ENCODE measurements at regions not wholly inside any gene's neighbourhood (a gene's known extent, or its start where the extent isn't known, plus 50 kb on each side); places are given as distances from the start of the nearest gene placed in this dataset.

DNA sequence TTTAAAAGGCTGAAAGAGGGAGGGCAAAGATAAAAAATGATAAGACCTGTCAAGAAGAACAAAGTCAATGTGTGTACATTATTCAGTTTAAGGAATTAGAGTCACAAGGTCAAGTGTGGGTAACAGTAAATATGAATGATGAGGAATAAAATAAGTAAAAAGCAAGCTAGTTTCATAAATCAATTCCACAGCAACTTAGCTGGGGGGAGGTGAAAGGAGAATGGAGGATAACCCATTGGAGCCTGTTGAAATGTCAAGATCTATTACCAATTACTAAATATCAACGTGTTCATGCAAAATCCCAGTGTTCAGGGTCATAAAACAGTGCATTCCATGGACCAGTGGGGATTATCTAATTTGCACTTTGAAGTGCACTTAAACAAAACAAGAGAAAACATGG is 242.9 kb downstream of the TBX18 start:
- no peak for DNase-seq

DNA sequence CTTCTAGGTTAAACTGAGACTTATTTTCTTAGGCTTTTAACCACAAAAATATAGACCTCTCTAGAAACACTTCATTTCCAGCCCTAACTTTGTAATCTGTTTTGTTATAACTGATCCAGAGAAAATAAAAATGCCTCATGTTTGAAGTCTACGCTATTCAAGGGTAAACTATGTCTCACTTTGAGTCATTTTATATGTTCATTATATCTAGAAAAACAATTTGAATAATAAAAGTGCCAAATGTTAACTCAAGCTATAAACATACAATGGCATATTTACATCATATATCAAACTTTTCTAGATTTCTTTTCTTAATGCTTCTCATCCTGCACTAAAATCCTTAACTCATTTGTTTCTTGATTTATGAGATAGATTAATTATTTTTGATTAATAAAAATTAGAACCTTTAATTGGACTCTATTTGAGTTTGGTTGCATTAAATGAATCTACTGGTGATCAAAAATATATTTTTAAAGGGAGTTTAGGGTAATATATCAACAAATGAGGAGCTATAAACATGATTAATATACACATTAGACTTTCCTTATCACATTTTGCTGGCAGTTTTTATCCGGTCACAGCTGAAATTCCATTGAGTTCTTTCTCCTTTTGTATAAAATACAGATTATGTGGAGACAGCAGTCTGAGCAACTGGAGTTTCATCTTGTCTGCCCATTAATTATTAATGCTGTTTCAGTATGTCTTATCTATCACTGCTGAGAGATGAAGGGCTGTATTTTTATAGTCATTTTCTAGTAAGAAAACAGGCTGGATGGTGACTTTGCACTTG is 246.5 kb downstream of the TBX18 start:
- DNase-seq: no peak

DNA sequence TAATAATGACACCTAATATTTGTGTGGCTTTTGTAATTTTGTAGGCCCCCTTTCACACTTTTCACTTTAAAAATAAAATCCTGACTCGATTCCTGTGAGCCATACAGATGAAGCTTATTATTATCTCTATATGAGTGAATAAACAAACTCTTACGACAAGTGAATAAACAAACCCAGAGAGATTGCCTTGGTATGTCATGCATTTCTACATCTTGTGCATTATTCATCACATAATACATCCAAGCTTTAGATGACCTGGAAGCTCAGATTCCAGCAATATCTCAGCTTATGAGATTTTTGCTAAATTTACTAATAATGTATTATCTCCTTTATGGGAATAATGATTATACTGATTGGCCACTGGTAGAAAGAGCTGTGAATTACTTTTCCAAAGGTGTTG is 248.2 kb downstream of the TBX18 start:
- no peak for DNase-seq

DNA sequence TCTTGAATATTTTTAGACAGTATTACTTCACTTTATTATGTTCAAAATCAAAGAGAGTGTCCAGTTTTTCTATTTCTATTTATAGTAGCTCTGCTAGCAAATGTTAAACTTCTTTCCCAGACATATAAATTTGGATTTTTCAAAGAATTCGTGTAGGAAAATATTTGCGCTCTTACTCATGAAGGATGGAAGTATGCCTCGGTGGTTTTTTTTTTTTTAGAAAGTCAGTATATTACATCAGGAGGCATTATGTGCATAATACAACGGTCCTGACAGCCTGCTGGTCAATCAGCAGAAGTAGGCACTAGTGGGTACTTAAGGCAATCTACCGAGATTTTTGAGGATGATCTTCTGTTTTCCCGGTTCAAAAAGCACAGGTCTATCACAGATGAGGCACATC is 249.3 kb downstream of the TBX18 start:
- DNase-seq: no peak

DNA sequence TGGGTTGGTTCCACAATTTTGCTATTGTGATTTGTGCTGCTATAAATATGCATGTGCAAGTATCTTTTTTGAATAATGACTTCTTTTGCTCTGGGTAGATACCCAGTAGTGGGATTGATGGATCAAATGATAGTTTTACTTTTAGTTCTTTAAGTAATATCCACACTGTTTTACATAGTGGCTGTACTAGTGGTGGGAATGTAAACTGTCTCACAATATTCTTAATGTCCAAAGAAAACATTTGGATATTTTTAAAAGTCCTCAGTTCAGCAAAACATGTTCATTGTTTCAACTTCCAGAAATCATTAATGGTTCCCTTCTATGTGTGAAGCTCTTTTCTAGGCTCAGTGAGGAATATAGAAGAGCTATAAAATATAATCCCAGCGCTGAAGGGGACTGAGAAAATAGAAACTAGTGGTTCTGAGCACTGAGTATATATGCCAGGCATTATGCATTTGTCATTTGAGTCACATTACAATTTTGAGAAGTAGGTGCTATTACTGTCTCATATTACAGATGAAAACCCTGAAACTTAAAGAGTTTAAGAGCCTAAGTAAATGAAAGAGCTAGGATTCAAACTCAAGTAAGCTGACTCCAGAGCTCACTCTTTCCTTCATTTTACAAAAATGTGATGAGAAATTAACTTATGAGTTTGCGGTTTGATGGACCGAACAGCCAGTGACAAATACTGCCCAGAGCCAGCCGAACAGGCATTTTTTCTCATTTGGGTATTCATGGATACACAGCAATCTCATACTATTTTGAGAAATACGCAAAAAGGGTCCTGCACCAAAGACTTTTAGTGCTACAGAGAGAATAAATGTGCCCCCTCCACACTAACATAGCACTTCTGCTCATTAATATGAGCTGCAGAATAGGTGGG is 250.1 kb downstream of the TBX18 start:
- no peak for DNase-seq

DNA sequence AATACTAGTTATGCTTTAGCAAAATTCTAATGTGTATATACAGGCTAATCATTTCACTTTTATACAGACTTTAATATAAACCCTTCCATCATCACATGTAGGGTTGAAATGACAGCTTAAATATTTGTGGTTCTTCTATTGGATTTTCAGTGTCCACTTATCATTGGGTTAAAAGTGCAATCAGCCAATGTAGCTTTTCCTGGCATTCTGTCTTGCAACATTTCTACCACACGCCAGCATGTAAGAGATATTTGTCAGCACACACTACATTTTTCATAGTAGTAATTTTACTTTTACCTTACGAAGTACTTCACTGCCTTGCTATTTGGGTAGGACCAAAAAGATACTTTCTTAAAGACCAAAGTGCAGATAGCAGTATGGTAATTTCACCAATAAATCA is 252.0 kb downstream of the TBX18 start:
- DNase-seq: no peak

DNA sequence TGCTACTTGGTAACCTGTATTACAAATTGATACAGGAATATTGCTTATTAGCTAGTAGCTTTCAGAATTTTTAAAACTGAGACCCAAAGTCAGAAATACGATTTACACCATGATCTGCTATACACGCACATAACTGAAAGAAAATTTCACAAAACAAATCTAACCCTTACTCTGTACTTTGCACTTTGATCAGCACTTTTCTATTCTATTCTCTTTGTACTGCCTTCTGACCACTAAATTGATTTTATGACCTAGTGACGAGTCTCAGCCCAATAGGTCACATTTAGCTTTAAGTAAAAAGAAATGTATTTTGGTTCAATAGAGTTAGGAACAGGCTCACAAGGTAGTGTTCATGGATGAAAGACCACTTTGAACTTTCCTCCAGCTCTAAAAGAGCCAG is 252.5 kb downstream of the TBX18 start:
- no peak for DNase-seq

DNA sequence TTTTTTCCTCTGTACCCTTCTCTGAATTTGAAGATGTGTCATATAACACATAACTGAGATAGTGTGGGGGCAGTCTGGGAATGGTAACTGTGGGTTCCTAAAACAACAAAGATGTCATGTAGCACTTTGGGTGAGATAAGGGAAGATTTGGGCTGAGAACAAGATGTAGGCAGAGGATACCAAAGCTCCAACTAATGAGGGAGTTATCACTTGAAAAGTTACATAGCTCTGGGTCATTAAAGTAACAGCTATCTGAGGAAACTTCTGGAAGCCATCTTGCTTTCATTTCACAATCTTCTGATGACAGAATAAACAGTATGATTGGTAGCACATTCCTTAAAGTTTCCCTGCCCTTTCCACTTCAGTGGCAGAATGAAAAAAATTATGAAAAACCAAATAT is 255.4 kb downstream of the TBX18 start:
- no peak for DNase-seq

DNA sequence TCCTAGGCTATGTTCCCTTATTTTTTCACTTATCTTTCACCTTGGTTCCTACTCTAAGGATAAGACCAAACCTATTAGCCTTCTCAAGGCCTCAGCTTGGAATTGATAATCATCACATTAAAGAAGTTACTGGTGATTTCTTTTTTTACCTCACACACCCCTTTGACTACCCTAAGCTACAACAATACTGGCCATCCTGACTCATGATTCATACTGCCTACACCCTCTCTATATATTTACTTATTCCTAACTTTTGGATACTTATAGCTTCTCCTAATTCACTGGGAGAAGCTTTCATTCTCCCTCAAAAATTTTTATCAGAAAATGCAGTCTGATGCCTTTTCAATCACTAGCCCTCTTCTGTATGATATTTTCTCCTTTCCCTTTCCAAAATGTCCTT is 256.1 kb downstream of the TBX18 start:
- DNase-seq: no peak

DNA sequence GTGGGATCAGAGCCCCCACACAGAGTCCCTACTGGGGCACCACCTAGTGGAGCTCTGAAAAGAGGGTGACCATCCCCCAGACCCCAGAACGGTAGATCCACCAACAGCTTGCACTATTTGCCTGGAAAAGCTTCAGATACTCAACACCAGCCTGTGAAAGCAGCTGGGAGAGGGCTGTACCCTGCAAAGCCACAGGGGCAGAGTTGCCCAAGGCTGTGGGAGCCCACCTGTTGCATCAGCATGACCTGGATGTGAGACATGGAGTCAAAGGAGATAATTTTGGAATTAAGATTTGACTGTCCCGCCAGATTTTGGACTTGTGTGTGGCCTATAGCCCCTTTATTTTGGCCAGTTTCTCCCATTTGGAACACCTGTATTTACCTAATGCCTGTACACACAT is 260.4 kb downstream of the TBX18 start:
- DNase-seq: no peak

DNA sequence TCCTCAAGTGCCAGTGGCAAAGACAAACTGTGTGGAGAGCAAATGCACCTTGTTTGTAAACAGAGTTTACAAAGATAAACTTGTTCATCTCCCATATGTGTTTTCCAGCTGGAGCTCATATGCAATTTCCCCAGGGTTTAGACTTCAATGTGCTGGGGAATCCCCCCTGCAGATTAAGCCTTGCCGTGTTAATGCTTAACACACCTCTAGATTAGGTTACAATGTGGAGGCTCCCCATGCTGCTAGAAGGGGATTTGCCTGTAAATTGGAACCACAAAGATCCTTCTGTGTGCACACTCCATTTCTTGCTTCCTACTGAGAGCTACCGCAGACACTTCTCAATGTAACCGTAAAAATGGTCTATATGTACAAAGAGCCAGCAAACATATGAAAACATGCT is 263.1 kb downstream of the TBX18 start:
- no peak for DNase-seq

DNA sequence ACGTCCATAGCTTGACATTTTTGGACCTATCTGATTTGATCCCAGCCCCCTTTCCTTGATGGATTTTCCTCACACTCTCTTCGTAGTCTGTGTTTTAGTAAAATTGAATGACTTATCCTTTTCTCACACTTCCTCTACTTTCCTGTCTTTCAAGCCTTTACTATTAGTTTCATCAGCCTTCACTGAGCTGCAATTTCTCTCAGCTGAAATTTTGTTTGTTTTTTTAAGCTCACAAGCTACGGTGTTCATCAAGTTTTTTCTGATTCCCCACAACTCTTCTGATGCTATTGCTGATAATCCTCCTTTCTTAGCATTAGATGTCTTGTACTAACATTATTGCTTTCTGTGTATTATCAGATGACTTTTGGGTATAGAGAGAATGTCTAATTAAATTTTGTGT is 263.7 kb downstream of the TBX18 start:
- no peak for DNase-seq

DNA sequence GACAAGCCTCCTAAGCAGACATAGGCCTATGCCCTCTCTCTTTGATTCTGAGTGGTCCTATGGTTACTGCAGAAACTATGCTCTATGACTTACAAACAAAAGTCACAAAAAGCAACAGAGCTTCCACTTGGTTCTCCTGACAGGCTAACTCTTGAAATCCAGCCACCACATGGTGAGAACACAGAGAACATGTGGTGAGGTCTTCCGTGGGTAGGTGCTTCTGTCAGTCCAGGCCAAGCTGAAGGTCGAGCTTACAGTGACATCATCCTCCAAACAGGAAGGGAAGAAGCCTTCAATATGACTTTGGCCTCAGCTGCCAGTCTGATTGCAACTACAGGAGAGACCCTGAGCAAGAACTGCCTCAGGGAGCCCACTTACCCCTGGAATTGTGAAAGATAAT is 265.5 kb downstream of the TBX18 start:
- no peak for DNase-seq

DNA sequence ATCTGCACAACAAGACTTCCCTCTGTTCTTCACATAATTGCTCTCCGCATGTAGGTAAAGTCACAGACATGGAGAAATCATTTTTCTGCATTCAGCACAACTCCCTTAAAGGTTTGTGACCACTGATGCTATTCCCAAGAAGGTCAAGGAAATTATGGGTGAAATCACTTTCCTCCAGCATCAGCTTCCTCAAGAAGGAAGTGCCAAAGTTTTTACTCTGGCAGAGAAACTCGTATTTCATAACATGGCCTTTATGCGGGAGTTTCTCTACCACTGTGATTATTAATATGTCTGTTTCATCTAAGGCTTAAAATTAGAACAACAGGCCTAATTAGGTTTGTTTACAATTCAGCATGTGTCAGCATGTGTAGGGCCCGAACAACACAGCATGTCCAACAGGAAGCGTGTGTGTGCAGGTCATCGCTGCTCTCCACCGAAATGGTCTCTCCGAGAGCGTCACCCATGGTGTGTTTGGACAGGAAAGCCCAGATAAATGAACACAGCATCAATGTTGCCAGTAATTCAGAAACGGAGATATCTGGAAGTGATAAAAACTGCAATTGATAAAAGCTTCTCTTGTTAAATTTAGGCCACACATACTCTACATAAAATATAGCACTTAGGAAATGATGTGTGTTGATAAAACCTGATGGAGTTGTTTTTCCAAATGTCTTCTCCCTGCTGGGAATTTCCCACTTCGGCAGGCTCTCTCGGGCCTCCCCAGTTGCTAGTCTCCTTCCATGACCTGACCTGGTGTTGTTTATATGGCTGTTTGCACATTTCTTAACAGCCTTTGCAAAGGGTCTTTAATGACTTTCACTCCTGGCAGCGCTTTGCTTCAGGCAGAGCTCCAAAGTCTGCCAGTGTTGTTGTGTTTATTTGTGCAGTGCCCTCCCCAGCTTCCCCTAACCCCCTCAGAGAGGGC is 265.1 kb upstream of the CEP162 start:
- DNase-seq: no peak

DNA sequence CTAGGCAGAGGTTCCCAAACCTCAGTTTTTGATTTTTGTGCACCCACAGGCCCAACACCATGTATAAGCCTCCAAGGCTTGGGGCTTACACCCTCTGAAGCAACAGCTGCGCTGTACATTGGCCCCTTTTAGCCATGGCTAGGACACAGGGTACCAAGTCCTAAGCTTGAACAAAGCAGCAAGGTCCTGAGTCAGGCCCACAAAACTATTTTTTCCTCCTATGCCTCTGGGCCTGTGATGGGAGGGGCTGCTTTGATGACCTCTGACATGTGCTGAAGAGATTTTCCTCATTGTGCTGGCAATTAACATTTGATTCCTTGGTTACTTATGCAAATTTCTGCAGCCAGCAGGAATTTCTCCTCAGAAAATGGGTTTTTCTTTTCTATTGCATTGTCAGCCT is 262.2 kb upstream of the CEP162 start:
- DNase-seq: no peak

DNA sequence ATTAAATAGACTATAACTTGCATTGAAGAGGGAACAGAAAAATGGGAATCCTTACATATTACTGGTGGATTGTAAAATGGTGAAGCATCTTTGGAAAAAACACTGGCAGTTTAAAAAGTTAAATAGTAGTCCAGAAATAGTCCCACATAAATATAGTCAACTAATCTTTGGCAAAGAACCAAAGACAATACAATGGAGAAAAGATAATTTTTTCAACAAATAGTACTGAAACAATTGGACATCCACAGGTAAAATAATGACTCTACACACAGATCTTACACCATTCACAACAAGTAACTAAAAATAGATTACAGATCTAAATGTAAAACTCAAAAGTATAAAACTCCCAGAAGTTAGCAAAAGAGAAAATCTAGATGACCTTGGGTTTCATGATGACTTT is 259.1 kb upstream of the CEP162 start:
- DNase-seq: no peak

DNA sequence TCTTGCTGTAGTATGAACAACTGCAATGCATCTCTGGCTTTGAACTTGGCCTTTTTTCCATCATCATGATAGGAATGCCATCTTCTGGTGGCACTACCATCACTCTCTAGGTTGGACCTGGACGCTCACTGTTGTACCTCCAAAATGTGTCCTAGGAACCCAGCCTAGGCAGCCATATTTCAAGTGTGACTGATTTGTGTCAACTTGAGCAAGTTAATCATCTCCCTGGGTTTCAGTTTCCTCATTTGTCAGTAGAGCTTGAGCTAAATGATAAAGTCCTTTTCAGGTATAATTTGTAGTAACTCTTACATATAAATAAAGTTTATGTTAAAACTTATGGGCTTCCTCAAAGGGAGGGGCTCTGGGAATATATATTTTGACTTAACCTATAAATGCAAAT is 241.7 kb upstream of the CEP162 start:
- no peak for DNase-seq

DNA sequence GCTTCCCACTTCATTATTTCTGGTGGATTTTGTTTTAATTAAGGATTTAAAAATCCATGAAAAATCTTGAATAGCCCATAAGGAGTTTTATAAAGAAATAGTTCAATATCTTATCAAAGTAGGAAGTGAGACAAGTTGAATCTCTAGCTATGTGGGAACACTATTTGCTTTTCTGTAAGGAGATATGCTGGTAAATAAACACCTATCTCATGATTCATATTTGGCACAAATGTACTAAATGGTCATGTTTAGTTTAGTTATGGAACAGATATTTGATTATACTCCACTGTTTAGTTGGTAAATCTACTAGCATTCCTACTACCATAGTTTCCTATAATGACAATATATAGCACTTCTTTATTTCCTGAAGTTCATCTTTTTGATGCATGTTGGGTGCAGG is 239.9 kb upstream of the CEP162 start:
- no peak for DNase-seq

DNA sequence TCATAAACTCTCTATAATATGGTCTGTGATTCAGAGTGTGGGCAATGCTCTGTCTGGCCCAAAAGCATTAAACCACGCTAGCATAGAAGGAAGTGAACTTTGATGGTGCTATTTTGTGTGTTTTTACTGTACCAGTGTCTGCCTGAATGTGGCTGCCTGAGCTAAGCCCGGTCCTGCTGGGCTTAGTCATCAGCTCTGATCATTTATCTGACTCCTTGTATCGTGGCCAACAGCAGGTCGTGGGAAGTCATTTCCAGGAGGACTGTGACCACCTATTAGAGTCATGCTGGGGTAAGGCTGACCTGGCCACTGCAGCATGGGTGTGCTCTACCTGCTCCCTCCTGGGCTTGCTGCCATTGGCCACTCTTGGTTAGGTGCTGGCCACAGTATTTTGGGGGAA is 239.1 kb upstream of the CEP162 start:
- no peak for DNase-seq

DNA sequence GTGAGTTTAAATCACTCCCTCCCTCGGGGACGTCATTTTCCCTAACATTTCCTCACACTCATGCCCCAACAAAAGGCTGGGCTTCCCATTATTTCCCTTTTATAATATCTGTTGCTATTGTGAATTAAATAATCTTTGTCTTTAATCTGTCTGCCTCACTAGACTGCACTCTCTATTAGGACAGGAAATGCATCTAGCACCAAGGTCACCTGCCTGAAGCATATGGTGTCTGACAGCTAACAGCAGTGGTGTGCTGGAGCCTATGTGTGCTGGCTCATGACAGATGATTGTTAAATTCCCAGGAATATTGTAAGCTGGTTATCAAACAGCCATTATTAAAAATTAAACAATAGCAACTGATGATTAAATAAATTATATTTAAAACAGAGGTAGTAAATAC is 237.0 kb upstream of the CEP162 start:
- no peak for DNase-seq

DNA sequence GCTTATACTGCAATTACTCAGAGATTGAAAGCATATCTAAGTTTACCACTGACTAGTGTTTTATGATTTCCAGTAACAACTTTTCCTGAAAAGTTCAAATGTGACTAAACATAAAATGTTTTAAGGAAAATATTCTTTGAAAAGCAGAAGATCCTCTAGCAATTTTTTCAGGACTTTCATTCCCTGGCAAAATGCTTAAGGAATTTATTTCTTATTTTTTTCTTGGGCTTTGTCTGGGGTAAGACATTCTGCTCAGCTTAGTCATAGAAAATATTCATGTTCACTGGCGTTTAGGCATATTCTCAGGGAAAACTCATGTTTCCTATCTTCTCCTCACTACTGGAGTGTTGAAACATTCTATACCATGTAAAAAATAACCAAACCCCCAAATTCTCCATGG is 235.3 kb upstream of the CEP162 start:
- no peak for DNase-seq

DNA sequence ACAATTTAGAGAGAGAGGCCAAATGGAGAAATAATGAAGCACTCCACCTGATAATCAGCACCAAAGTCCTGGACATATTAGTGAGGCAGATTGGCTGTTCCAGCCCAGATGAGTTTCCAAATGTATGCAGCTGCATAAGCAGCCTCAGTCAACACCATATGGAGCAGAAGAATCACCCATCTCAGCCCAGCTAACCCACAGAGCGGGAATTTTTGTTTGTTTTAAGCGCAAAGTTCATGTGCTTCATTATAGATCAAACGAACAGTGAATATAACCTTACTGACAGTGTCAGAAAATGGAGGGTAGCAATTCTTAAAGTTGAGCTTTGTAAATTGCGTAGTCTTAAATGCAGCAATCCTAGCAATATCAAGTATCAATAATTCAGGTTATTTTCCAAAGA is 234.0 kb upstream of the CEP162 start:
- DNase-seq: no peak

DNA sequence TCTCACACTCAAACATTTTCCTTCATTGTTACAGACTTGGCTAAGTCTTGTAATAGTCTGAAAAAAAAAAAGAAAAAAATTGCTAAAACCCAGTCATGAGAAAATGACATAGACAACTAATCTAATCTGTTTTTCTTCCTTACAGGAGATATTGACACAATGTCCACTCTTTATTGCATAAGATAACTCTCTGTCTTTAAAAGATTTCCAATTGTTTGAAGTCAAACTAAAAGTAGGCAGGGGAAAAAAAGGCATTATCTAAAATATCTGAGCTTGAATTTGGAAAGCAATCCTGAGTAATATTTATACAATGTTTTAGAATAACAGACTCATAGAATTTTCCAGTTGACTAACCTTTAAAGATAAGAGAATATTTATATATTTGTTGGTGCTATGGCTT is 233.0 kb upstream of the CEP162 start:
- DNase-seq: no peak
